ENCODE measurements at regions not wholly inside any gene's neighbourhood (a gene's known extent, or its start where the extent isn't known, plus 50 kb on each side); places are given as distances from the start of the nearest gene placed in this dataset.
"Not testable (repeated sequence)": the region's sequence is repeated elsewhere in the genome, so short reads cannot be mapped to it uniquely, and the experiment has no call there.

- no peak overlapping the region for H3K4me3 Mint-ChIP-seq
- no peaks in the 10 kb centered on the region for H3K36me3 Mint-ChIP-seq (ENCODE audit: low read depth)
- no peaks in the 10 kb centered on the region for H3K27me3 Mint-ChIP-seq (ENCODE audit: low read depth)
- CTCF ChIA-PET = no interaction called here
- H3K9me3 Mint-ChIP-seq = no peaks in the 10 kb centered on the region
- H3K27ac Mint-ChIP-seq = no peak overlapping the region
- H3K4me1 Mint-ChIP-seq (ENCODE audit: low read depth) = no peaks in the 10 kb centered on the region
- intact Hi-C loops (cut with micrococcal nuclease) = no loop called here
- DNase-seq = no peak
Measured at GRCh38 chr4:175308236-175308635, 390.1 kb downstream of the ADAM29 start.

DNA sequence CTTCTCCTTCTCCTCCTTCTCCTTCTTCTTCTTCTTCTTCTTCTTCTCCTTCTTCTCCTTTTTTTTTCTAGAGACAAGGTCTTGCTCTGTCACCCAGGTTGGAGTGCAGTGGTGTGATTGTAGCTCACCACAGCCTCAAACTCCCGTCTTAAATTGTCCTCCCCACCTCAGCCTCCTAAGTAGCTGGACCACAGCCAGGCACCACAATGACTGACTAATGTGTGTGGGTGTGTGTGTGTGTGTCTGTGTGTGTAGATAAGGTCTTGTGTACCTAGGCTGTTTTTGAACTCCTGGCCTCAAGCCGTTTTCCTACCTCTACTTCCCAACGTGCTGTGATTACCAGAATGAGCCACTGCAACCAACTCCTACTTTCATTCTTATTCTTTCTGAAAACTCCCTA is 390.9 kb downstream of the ADAM29 start:
- Mint-ChIP-seq H3K4me3 (no peak overlapping the region), H3K27me3 (ENCODE audit: low read depth) (no peaks in the 10 kb centered on the region), H3K36me3 (ENCODE audit: low read depth) (no peaks in the 10 kb centered on the region), H3K27ac (no peak overlapping the region), H3K4me1 (ENCODE audit: low read depth) (no peaks in the 10 kb centered on the region), H3K9me3 (no peaks in the 10 kb centered on the region)
- intact Hi-C loops (cut with micrococcal nuclease) = no loop called here
- CTCF ChIA-PET = no interaction called here
- no peak for DNase-seq

DNA sequence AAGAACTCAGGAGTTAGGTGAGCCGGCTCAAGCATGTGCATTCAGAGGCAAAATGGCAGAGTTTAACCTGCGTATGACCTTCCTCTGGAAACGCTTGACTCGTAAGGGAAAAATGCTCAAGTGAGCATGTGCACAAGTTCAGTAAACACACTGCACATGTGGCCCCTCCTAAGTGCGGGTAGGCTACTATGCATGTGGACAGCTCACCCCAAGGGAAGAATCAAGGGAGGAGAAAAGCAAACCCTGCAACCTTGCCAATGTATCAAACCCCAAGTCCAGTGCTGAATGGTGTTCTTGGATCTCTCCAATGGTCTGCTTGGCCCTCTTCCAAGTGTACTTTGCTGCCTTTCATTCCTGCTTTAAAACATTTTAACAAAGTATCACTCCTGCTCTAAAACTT is 407.1 kb downstream of the ADAM29 start:
- no peaks in the 10 kb centered on the region for H3K4me1 Mint-ChIP-seq (ENCODE audit: low read depth)
- CTCF ChIA-PET = no interaction called here

GRCh38 chr4:175326796-175327195 is 408.6 kb downstream of the ADAM29 start:
- no peaks in the 10 kb centered on the region for H3K27me3 Mint-ChIP-seq (ENCODE audit: low read depth)
- peaks cover 2% of the 10 kb centered on the region for H3K9me3 Mint-ChIP-seq
- H3K4me3 Mint-ChIP-seq = no peak overlapping the region
- CTCF ChIA-PET = no interaction called here
- intact Hi-C loops (cut with micrococcal nuclease) = no loop called here
- H3K36me3 Mint-ChIP-seq (ENCODE audit: low read depth) = no peaks in the 10 kb centered on the region
- no peak overlapping the region for H3K27ac Mint-ChIP-seq
- DNase-seq = no peak
- no peaks in the 10 kb centered on the region for H3K4me1 Mint-ChIP-seq (ENCODE audit: low read depth)

More for the DNA sequence above, 407.1 kb downstream of the ADAM29 start:
- Mint-ChIP-seq H3K4me3 (no peak overlapping the region), H3K27me3 (ENCODE audit: low read depth) (no peaks in the 10 kb centered on the region), H3K27ac (no peak overlapping the region), H3K36me3 (ENCODE audit: low read depth) (no peaks in the 10 kb centered on the region), H3K9me3 (no peaks in the 10 kb centered on the region)
- intact Hi-C loops (cut with micrococcal nuclease) = no loop called here
- DNase-seq = no peak

- intact Hi-C loops (cut with micrococcal nuclease) = no loop called here
- CTCF ChIA-PET = no interaction called here
- no peaks in the 10 kb centered on the region for H3K36me3 Mint-ChIP-seq (ENCODE audit: low read depth)
- peaks cover 2% of the 10 kb centered on the region for H3K9me3 Mint-ChIP-seq
- no peaks in the 10 kb centered on the region for H3K4me1 Mint-ChIP-seq (ENCODE audit: low read depth)
- no peak for DNase-seq
- no peaks in the 10 kb centered on the region for H3K27me3 Mint-ChIP-seq (ENCODE audit: low read depth)
- H3K4me3 Mint-ChIP-seq = no peak overlapping the region
- H3K27ac Mint-ChIP-seq = no peak overlapping the region
Measured at GRCh38 chr4:175330236-175330635, 412.1 kb downstream of the ADAM29 start.

DNA sequence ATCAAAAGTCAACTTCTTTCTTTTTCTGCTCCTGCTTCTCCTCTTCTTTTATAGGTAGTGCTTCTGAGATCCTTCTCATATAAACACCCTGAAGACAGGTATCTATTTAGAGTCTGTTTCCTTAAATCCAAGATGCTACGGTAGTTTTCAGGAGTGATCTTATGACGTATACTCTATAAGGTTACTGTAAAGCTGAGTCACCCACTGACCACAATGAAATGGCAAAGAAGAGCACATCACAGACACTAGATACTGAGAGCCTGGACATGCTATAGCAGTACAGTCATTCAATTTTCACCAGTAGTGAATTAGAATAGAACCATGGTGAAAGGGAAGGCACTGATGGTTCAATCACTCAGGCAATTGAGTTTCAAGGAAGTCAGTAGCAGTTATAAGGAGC is 412.5 kb downstream of the ADAM29 start:
- H3K4me3 Mint-ChIP-seq = no peak overlapping the region
- H3K27me3 Mint-ChIP-seq (ENCODE audit: low read depth) = no peaks in the 10 kb centered on the region
- no peak for DNase-seq
- no peaks in the 10 kb centered on the region for H3K4me1 Mint-ChIP-seq (ENCODE audit: low read depth)
- H3K36me3 Mint-ChIP-seq (ENCODE audit: low read depth) = no peaks in the 10 kb centered on the region
- intact Hi-C loops (cut with micrococcal nuclease) = no loop called here
- H3K9me3 Mint-ChIP-seq = peaks cover 2% of the 10 kb centered on the region
- CTCF ChIA-PET = no interaction called here
- no peak overlapping the region for H3K27ac Mint-ChIP-seq

- Mint-ChIP-seq H3K9me3 (peaks cover 2% of the 10 kb centered on the region), H3K36me3 (ENCODE audit: low read depth) (no peaks in the 10 kb centered on the region), H3K27ac (no peak overlapping the region), H3K27me3 (ENCODE audit: low read depth) (no peaks in the 10 kb centered on the region), H3K4me3 (no peak overlapping the region), H3K4me1 (ENCODE audit: low read depth) (no peaks in the 10 kb centered on the region)
- CTCF ChIA-PET = no interaction called here
- no peak for DNase-seq
- intact Hi-C loops (cut with micrococcal nuclease) = no loop called here
Measured at GRCh38 chr4:175335331-175335730, 417.2 kb downstream of the ADAM29 start.

DNA sequence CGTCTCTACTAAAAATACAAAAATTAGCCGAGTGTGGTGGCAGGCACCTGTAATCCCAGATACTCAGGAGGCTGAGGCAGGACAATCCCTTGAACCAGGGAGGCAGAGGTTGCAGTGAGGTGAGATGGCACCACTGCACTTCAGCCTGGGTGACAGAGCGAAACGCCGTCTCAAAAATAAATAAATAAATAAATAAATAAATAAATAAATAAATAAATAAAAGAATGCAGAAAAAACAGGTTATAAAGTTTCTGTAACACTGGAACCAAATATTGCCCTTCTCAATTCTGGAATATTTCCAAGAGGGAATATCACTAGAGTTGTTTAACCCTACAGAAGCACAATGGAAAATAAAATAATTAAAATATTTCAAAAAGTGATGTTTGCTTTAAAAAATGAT is 418.4 kb downstream of the ADAM29 start:
- H3K27me3 Mint-ChIP-seq (ENCODE audit: low read depth); CTCF ChIA-PET; DNase-seq; H3K36me3 Mint-ChIP-seq (ENCODE audit: low read depth); H3K27ac Mint-ChIP-seq; H3K9me3 Mint-ChIP-seq; H3K4me1 Mint-ChIP-seq (ENCODE audit: low read depth); H3K4me3 Mint-ChIP-seq; intact Hi-C loops (cut with micrococcal nuclease): not testable (repeated sequence)

DNA sequence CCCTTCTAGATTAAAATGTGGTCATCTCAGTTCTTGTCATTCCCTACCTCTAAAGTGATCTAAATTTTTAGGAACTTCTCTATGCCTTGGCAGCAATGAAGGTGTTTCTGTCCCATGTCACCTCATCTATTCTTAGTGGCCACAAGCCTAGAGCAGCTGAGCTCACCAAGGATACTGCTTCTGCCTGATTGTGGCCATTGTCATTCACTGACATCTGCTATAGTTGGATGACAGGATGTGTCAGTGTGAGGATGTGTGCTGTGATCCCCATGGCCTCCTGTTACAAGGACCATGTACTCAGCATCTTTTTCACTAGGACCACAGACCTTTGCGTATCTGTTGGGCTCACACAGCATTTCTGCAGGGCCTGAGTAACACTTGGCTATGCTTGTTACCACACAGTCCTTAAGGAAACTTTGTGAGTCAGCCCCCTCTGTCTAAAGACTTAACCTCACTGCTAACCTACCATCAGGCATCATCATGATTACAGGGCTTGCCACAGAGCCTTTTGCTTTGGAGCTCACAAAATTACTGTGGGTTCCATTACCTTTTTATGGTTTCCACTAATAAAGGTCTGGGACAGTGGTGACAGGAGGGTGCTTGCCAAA is 421.0 kb downstream of the ADAM29 start:
- H3K4me1 Mint-ChIP-seq (ENCODE audit: low read depth) = no peaks in the 10 kb centered on the region
- peaks cover 2% of the 10 kb centered on the region for H3K36me3 Mint-ChIP-seq (ENCODE audit: low read depth)
- H3K9me3 Mint-ChIP-seq = peaks cover 7% of the 10 kb centered on the region
- CTCF ChIA-PET = no interaction called here
- no peak overlapping the region for H3K4me3 Mint-ChIP-seq
- no peak for DNase-seq
- H3K27ac Mint-ChIP-seq = no peak overlapping the region
- no peaks in the 10 kb centered on the region for H3K27me3 Mint-ChIP-seq (ENCODE audit: low read depth)
- intact Hi-C loops (cut with micrococcal nuclease) = no loop called here

DNA sequence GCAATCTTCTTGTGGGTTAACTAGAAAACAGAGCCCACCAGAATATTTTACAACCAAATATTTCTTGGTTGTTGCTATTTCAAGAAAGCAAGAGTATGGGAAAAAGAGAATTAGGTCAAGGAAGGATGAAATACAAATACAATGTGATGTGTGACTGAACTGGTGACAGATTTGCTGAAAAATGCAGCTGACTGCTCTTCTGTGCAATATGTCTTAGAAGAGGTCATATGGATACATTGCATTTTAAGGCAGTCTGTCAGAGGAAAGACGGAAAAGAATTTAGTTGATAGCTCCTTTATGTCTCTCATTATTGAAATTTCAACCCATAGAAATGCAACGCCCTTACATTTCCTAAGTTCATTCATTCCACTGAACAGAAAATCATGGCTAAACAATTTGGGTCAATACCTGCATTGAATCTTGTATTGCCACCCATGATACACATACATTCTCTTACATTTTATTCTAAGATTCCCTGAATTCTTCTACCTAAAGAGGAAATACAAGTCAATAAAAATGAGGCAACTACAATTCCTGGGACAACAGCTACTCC is 423.1 kb downstream of the ADAM29 start:
- Mint-ChIP-seq H3K9me3 (peaks cover 9% of the 10 kb centered on the region), H3K4me1 (ENCODE audit: low read depth) (no peaks in the 10 kb centered on the region), H3K27ac (no peak overlapping the region), H3K36me3 (ENCODE audit: low read depth) (peaks cover 2% of the 10 kb centered on the region), H3K4me3 (no peak overlapping the region), H3K27me3 (ENCODE audit: low read depth) (no peaks in the 10 kb centered on the region)
- intact Hi-C loops (cut with micrococcal nuclease) = no loop called here
- DNase-seq = no peak
- CTCF ChIA-PET = no interaction called here

- Mint-ChIP-seq H3K4me3 (no peak overlapping the region), H3K36me3 (ENCODE audit: low read depth) (peaks cover 2% of the 10 kb centered on the region), H3K27ac (no peak overlapping the region), H3K9me3 (peaks cover 10% of the 10 kb centered on the region), H3K27me3 (ENCODE audit: low read depth) (no peaks in the 10 kb centered on the region), H3K4me1 (ENCODE audit: low read depth) (no peaks in the 10 kb centered on the region)
- DNase-seq = no peak
- CTCF ChIA-PET = no interaction called here
- intact Hi-C loops (cut with micrococcal nuclease) = no loop called here
Measured at GRCh38 chr4:175346376-175346775, 428.2 kb downstream of the ADAM29 start.

DNA sequence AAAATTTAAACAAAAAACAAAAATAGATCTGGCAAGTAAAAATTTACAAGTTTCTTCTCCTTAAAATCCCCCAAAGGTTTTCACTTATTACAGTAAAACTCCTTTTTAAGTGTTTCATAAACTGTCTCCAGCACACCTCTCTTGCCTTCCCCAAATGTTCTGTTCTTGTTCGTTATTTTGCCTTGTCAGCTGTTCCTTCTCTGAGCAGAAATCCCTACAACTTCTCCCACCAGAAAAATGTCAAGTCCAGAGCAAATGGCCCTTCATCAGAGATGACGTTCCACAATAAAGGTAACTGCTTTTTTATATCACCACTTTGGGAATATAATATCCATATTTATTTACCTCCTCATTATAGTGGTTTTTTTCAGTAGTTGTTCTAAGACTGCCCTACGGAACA is 432.1 kb downstream of the ADAM29 start:
- CTCF ChIA-PET = no interaction called here
- Mint-ChIP-seq H3K4me3 (no peak overlapping the region), H3K36me3 (ENCODE audit: low read depth) (no peaks in the 10 kb centered on the region), H3K27me3 (ENCODE audit: low read depth) (no peaks in the 10 kb centered on the region), H3K27ac (no peak overlapping the region), H3K4me1 (ENCODE audit: low read depth) (no peaks in the 10 kb centered on the region), H3K9me3 (peaks cover 2% of the 10 kb centered on the region)
- intact Hi-C loops (cut with micrococcal nuclease) = no loop called here
- DNase-seq = no peak

GRCh38 chr4:175351473-175351872 is 433.3 kb downstream of the ADAM29 start:
- H3K27ac Mint-ChIP-seq = no peak overlapping the region
- CTCF ChIA-PET = no interaction called here
- H3K9me3 Mint-ChIP-seq = peaks cover 3% of the 10 kb centered on the region
- no peak for DNase-seq
- H3K27me3 Mint-ChIP-seq (ENCODE audit: low read depth) = no peaks in the 10 kb centered on the region
- H3K4me1 Mint-ChIP-seq (ENCODE audit: low read depth) = no peaks in the 10 kb centered on the region
- H3K4me3 Mint-ChIP-seq = no peak overlapping the region
- H3K36me3 Mint-ChIP-seq (ENCODE audit: low read depth) = no peaks in the 10 kb centered on the region
- intact Hi-C loops (cut with micrococcal nuclease) = no loop called here

- CTCF ChIA-PET = no interaction called here
- no peak for DNase-seq
- Mint-ChIP-seq H3K4me1 (ENCODE audit: low read depth) (no peaks in the 10 kb centered on the region), H3K4me3 (no peak overlapping the region), H3K9me3 (no peaks in the 10 kb centered on the region), H3K27me3 (ENCODE audit: low read depth) (no peaks in the 10 kb centered on the region), H3K36me3 (ENCODE audit: low read depth) (no peaks in the 10 kb centered on the region), H3K27ac (no peak overlapping the region)
- intact Hi-C loops (cut with micrococcal nuclease) = no loop called here
Measured at GRCh38 chr4:175369087-175369486, 443.0 kb downstream of the GPM6A start.
